ENCODE measurements at regions not wholly inside any gene's neighbourhood (a gene's known extent, or its start where the extent isn't known, plus 50 kb on each side); places are given as distances from the start of the nearest gene placed in this dataset.

GRCh38 chr21:26679284-26679683 lies 106.2 kb upstream of the CYYR1 start:
- Mint-ChIP-seq H3K9me3 (peaks cover 0 to 2% (median 0%) of the 10 kb centered on the region in 7 donors), H3K36me3 (peaks cover 0 to 8% of the 10 kb centered on the region in 2 donors), H3K4me1 (no peaks in the 10 kb centered on the region), H3K27ac (no peak overlapping the region), H3K4me3 (no peak overlapping the region), H3K27me3 (peaks cover 10 to 17% (median 12%) of the 10 kb centered on the region in 3 donors)
- DNase-seq (no peak), ATAC-seq (ENCODE audit: low read depth in 2 of 2) (no peak)

GRCh38 chr21:26674323-26674722 lies 101.2 kb upstream of the CYYR1 start:
- peaks cover 13 to 19% (median 15%) of the 10 kb centered on the region in 3 donors for H3K27me3 Mint-ChIP-seq
- H3K27ac Mint-ChIP-seq, result no peak overlapping the region
- H3K36me3 Mint-ChIP-seq, result no peaks in the 10 kb centered on the region

GRCh38 chr21:26669215-26669764 lies 96.2 kb upstream of the CYYR1 start:
- H3K4me1 Mint-ChIP-seq, result no peaks in the 10 kb centered on the region
- H3K27ac Mint-ChIP-seq, result no peak overlapping the region
- peaks cover 9 to 25% (median 13%) of the 10 kb centered on the region in 3 donors for H3K27me3 Mint-ChIP-seq
- ATAC-seq (ENCODE audit: low read depth in 2 of 2), result no peak
- peaks cover 3 to 36% (median 11%) of the 10 kb centered on the region in 7 donors for H3K9me3 Mint-ChIP-seq
- H3K4me3 Mint-ChIP-seq, result peak overlapping the region in 1 of 8 donors; percentile 32
- DNase-seq, result no peak
- peaks cover 0 to 7% of the 10 kb centered on the region in 2 donors for H3K36me3 Mint-ChIP-seq

More at GRCh38 chr21:26674323-26674722, 101.2 kb upstream of the CYYR1 start:
- DNase-seq (no peak), ATAC-seq (ENCODE audit: low read depth in 2 of 2) (no peak)
- Mint-ChIP-seq H3K9me3 (no peaks in the 10 kb centered on the region), H3K4me3 (peak overlapping the region in 1 of 8 donors; percentile 62), H3K4me1 (no peaks in the 10 kb centered on the region)

GRCh38 chr21:26659757-26660156 lies 86.7 kb upstream of the CYYR1 start:
- ATAC-seq (ENCODE audit: low read depth in 2 of 2) (no peak), DNase-seq (no peak)
- Mint-ChIP-seq H3K27ac (no peak overlapping the region), H3K36me3 (no peaks in the 10 kb centered on the region), H3K4me1 (no peaks in the 10 kb centered on the region), H3K27me3 (peaks cover 0 to 10% (median 0%) of the 10 kb centered on the region in 3 donors), H3K4me3 (no peak overlapping the region), H3K9me3 (peaks cover under 1 to 22% (median 6%) of the 10 kb centered on the region in 7 donors)

- ATAC-seq (ENCODE audit: low read depth in 2 of 2), result no peak
- DNase-seq, result no peak
- H3K4me1 Mint-ChIP-seq, result no peaks in the 10 kb centered on the region
- H3K36me3 Mint-ChIP-seq, result no peaks in the 10 kb centered on the region
- H3K4me3 Mint-ChIP-seq, result no peak overlapping the region
- peaks cover 0 to 18% (median 4%) of the 10 kb centered on the region in 7 donors for H3K9me3 Mint-ChIP-seq
- H3K27ac Mint-ChIP-seq, result peak overlapping the region in 1 of 6 donors; percentile 8
- H3K27me3 Mint-ChIP-seq, result peaks cover 0 to 10% (median 0%) of the 10 kb centered on the region in 3 donors
Observed at GRCh38 chr21:26659182-26659581, 86.1 kb upstream of the CYYR1 start.

- Mint-ChIP-seq H3K27me3 (peaks cover 0 to 10% (median 3%) of the 10 kb centered on the region in 3 donors), H3K36me3 (no peaks in the 10 kb centered on the region), H3K4me1 (no peaks in the 10 kb centered on the region), H3K4me3 (no peak overlapping the region), H3K9me3 (peaks cover 0 to 11% (median 4%) of the 10 kb centered on the region in 7 donors), H3K27ac (no peak overlapping the region)
- no peak for ATAC-seq (ENCODE audit: low read depth in 2 of 2)
- DNase-seq, result no peak
Observed at GRCh38 chr21:26655460-26655859, 82.4 kb upstream of the CYYR1 start.

GRCh38 chr21:26653430-26653829 lies 80.3 kb upstream of the CYYR1 start:
- Mint-ChIP-seq H3K4me1 (no peaks in the 10 kb centered on the region), H3K27ac (no peak overlapping the region), H3K4me3 (no peak overlapping the region), H3K36me3 (no peaks in the 10 kb centered on the region), H3K9me3 (peaks cover 0 to 5% (median 2%) of the 10 kb centered on the region in 7 donors), H3K27me3 (peaks cover 0 to 10% (median 3%) of the 10 kb centered on the region in 3 donors)
- ATAC-seq (ENCODE audit: low read depth in 2 of 2) (no peak), DNase-seq (no peak)

- H3K27me3 Mint-ChIP-seq, result peaks cover 0 to 10% (median 3%) of the 10 kb centered on the region in 3 donors
- H3K4me1 Mint-ChIP-seq, result no peaks in the 10 kb centered on the region
- no peak for ATAC-seq (ENCODE audit: low read depth in 2 of 2)
- H3K36me3 Mint-ChIP-seq, result no peaks in the 10 kb centered on the region
- H3K27ac Mint-ChIP-seq, result no peak overlapping the region
- H3K9me3 Mint-ChIP-seq, result peaks cover 0 to 5% (median 2%) of the 10 kb centered on the region in 7 donors
- DNase-seq, result no peak
- no peak overlapping the region for H3K4me3 Mint-ChIP-seq
Observed at GRCh38 chr21:26652854-26653253, 79.8 kb upstream of the CYYR1 start.

- DNase-seq (no peak), ATAC-seq (ENCODE audit: low read depth in 2 of 2) (no peak)
- peaks cover 0 to 8% (median 0%) of the 10 kb centered on the region in 3 donors for H3K27me3 Mint-ChIP-seq
- no peaks in the 10 kb centered on the region for H3K36me3 Mint-ChIP-seq
- H3K4me3 Mint-ChIP-seq, result no peak overlapping the region
- H3K27ac Mint-ChIP-seq, result no peak overlapping the region
- H3K9me3 Mint-ChIP-seq, result peaks cover 0 to 18% (median 3%) of the 10 kb centered on the region in 7 donors
- no peaks in the 10 kb centered on the region for H3K4me1 Mint-ChIP-seq
Observed at GRCh38 chr21:26641062-26641461, 68.0 kb upstream of the CYYR1 start.

- H3K9me3 Mint-ChIP-seq, result peaks cover 0 to 15% (median 4%) of the 10 kb centered on the region in 7 donors
- H3K27me3 Mint-ChIP-seq, result no peaks in the 10 kb centered on the region
- no peak overlapping the region for H3K4me3 Mint-ChIP-seq
- H3K4me1 Mint-ChIP-seq, result no peaks in the 10 kb centered on the region
- ATAC-seq (ENCODE audit: low read depth in 2 of 2) (no peak), DNase-seq (no peak)
- H3K36me3 Mint-ChIP-seq, result no peaks in the 10 kb centered on the region
- H3K27ac Mint-ChIP-seq, result no peak overlapping the region
Observed at GRCh38 chr21:26637201-26637745, 64.2 kb upstream of the CYYR1 start.

GRCh38 chr21:26635681-26636080 lies 62.6 kb upstream of the CYYR1 start:
- no peaks in the 10 kb centered on the region for H3K27me3 Mint-ChIP-seq
- no peak for ATAC-seq (ENCODE audit: low read depth in 2 of 2)

GRCh38 chr21:26632691-26633090 lies 59.6 kb upstream of the CYYR1 start:
- H3K9me3 Mint-ChIP-seq, result peaks cover 5 to 17% (median 10%) of the 10 kb centered on the region in 7 donors
- ATAC-seq (ENCODE audit: low read depth in 2 of 2) (no peak), DNase-seq (no peak)
- H3K4me1 Mint-ChIP-seq, result no peaks in the 10 kb centered on the region
- no peak overlapping the region for H3K27ac Mint-ChIP-seq
- H3K27me3 Mint-ChIP-seq, result no peaks in the 10 kb centered on the region
- H3K4me3 Mint-ChIP-seq, result no peak overlapping the region
- no peaks in the 10 kb centered on the region for H3K36me3 Mint-ChIP-seq

More at GRCh38 chr21:26635681-26636080, 62.6 kb upstream of the CYYR1 start:
- H3K4me1 Mint-ChIP-seq, result no peaks in the 10 kb centered on the region
- H3K9me3 Mint-ChIP-seq, result peaks cover 5 to 19% (median 10%) of the 10 kb centered on the region in 7 donors
- no peaks in the 10 kb centered on the region for H3K36me3 Mint-ChIP-seq
- H3K4me3 Mint-ChIP-seq, result no peak overlapping the region
- DNase-seq, result no peak
- H3K27ac Mint-ChIP-seq, result no peak overlapping the region

- no peak for ATAC-seq (ENCODE audit: low read depth in 2 of 2)
- no peak overlapping the region for H3K27ac Mint-ChIP-seq
- H3K4me1 Mint-ChIP-seq, result no peaks in the 10 kb centered on the region
- no peak for DNase-seq
- no peaks in the 10 kb centered on the region for H3K27me3 Mint-ChIP-seq
- no peaks in the 10 kb centered on the region for H3K36me3 Mint-ChIP-seq
- H3K9me3 Mint-ChIP-seq, result peaks cover 0 to 5% (median 3%) of the 10 kb centered on the region in 7 donors
- no peak overlapping the region for H3K4me3 Mint-ChIP-seq
Observed at GRCh38 chr21:26626187-26626586, 53.1 kb upstream of the CYYR1 start.

- ATAC-seq (ENCODE audit: low read depth in 2 of 2), result no peak
- Mint-ChIP-seq H3K4me3 (no peak overlapping the region), H3K9me3 (peaks cover 0 to 3% (median under 1%) of the 10 kb centered on the region in 7 donors), H3K4me1 (no peaks in the 10 kb centered on the region), H3K27ac (no peak overlapping the region), H3K27me3 (no peaks in the 10 kb centered on the region), H3K36me3 (no peaks in the 10 kb centered on the region)
- DNase-seq, result no peak
Observed at GRCh38 chr21:26624983-26625519, 52.0 kb upstream of the CYYR1 start.

Measured in naive B cell (primary cell).